HG03520 (cell line): ENCODE measurements at regions not wholly inside any gene's neighbourhood (a gene's known extent, or its start where the extent isn't known, plus 50 kb on each side); places are given as distances from the start of the nearest gene placed in this dataset.

Experiments used
- ATAC-seq: cut with Tn5 transposase; IDR thresholded peaks from one replicate; pipeline ENCODE4 v1.9.1; 2021; ENCODE audit warnings: mild to moderate bottlenecking, moderate library complexity; ENCODE audit not compliant: unreplicated experiment

DNA sequence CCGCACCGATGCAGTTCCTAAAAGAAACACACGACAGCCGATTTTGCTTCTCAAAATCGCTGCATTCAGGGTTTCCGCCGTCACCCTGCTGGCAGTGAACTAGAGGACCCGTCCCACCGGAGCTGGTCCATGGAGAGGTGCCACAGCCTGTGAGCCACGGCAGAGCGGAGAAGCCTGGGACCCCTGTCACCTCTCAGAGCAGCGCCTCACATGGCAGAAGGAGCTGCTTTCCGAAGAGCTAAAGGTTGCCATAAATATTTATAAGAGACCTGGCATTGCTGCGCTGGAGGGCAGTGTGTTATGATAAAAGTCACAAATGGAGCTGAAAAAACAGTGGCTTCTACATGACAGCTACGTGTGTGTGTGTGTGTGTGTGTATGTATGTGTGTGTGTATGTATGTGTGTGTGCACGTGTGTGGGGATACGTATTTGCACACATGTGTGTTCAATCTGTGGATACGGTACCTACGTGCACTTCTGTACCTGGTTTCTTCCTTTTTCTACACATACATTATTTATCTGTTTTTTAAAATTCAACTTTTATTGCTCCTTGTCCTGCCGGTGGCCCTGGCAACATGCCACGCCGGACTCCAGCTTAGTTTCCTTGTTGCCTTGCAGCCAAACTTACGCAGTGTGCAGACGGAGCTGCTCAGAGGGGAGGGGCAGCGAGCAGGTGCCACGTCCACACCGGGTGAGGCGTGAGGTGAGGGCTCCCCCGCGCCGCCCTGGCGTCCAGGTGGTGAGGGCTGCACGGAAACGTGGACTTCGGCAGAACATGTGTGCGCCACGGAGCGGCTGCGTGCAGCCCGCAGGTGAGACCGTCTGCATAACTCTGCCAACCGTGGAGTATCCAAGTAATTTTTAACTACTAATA, 115.2 kb upstream of the PITRM1 start:
- no peak for ATAC-seq

DNA sequence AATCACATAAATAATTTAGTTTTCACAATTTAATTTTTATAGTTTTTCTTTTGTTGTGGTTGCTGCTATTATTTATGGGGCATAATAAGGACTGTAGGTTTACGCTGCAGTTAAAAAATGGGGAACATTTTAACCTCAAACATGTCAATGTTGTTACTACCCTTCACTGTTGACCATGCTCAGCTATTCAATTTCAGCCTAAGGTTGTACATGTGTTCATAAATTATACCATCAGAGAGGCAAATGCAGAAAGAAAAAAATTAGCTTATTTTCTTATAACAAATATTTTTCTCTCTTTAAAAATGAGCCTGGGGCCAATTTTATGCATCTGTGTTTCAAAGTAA, 110.1 kb upstream of the PITRM1 start:
- no peak for ATAC-seq

DNA sequence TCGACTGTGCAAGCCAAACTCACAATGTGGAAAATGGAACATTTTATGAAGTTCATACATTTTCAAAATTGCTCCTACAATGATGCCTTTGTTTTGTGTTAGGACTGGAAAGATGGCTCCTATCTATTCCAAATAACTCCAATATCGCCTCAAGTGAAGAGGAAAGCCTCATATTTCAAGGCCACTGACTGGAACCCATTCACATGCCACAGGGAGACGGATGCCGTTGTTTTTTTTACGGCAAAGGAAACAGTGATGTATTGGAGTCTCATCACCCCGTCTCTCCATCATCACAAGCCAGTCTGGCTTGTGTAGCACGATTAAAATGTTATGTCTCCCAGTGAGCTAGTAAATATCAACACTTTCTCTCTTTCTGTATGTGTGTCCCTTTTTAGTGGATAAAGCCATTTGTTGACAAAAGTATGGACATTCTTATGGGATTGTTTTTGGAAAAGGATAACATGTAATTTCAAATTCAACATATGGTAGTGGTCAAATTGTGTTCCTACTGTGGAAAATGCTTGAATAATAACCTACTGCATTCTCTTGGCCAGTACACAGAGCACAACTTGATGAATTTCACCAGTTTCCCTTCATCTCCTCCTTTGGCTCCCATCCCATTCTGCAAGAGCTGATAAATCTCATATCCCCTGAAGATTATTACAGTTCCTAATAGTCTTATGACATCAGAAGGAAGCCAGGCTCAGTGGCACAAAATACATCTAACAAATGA, 109.5 kb upstream of the PITRM1 start:
- no peak for ATAC-seq

DNA sequence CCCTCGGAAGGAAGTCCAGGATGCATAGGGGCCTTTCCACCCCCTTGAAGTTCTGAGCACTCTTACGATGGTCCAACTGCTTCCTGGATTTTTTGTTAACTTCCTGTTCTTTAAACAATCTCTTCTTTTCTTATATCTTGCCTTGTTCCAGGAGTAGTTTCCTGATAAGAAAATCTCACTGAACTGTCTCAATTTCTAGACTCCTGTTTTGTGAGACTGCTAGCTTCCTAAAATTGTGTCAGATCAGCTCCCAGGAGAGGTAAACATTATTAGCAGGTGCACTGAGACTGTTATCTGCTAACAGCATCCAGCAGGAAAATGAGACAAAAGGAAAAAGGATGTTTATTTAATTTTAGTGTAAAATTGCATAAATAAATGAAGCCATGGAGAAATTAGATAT, 106.2 kb upstream of the PITRM1 start:
- ATAC-seq = no peak

DNA sequence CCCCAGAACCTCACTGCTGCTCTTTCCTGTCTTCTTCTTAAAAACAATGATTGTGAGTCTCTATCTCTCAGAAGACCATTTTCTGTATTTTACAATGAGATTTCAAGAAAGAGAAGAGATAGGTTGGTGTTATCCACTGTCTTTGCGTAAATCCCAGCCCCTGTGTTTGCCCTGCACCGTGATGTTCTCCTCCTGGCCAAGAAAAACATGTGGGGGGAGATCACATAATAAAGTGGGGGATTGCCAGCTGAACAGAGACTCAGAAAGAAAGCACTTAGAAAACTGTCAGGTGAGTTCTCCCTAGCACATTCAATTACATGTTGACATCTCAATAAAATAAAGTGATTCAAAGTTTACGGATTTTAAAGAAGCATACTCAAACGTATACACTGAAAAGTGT, 105.0 kb upstream of the PITRM1 start:
- no peak for ATAC-seq

DNA sequence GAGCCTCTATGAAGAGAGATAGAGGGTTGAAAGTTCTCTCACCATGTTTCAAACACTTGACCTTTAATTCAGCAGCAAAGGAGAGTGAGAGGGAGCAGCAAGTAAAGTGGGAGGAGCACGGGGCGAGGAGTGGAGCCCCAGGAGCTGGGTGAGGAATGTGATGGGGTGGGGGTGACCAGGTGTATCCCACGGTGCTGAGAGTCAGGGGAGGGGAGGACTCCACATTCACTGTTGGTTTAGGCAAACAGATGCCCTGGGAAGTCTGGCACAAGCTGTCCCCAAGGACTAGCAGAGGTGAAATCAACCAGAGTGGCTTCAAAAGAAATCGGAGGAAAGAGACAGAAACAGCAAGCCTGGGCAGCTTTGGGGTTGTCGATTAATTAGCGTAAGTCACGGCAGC, 101.8 kb upstream of the PITRM1 start:
- no peak for ATAC-seq

DNA sequence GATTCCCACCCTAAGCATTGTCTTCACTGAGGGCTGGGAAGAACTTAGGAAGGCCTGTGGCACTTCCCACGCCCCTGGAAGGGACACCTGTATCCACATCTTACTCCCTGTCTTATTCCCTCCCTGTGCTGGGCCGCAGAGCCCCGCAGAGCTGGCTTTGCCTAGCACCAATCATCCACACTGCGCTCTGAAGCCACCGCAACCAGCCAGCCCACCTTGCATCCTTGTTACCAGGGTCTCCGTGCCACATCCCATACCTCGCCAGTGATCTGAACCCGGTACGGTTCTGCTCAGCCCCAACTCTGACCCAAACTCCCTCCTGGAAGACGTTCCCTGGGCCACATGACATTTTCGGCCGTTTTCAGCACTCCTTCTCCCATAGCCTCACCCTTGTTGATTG, 101.4 kb upstream of the PITRM1 start:
- no peak for ATAC-seq

DNA sequence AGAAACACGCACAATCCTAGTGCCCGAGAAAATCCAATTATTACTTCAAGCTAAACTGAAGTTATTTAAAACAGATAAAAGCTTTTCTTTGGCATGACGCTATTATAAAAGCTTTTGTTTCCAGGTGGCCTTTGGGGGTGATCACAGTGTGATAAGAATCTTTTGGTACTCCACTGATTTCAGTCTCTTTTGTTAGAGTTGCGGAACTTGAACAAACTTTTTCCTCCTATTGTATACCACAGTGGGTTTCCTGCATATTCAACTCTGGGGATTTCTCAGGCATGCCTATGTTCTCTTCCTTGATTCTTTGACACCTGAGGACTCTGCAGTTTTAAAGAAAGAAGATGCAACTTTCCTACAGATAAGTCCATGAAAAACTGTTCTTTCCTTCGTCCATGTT, 99.7 kb upstream of the PITRM1 start:
- no peak for ATAC-seq

DNA sequence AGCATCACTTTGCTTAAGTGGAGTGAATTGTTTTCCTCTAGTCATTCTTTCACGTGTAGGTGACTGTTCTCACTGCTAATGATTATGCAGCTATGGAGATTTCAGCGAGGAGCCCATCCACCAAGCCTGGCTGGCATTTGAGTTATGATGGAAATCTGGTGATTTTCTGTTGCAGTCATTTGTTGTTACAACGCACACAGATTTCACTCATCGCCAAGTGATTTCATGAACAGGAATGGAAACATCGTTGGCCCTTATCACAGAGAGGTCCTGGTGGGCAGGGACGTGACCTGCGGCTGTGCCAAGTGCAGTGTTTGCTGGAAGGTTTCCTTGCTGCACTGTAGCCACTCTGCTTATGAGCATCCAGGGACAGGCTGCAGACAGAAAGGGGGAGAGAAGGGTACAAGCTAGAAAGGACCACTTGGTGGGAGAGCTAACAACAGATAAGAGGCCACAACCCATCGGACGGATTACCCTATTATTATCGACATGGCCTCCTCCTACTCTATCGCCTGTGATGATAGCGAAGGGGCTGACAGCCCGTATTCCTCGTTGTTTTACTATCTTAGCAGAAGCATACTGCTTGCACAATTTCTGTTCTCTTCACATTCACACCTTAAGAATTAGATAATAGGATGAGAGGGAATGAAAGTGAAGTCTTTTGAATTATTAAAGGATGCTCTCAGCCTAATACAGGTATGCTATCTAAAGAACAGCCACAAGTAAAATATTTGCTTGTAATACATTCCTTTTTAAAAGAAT, 99.0 kb upstream of the PITRM1 start:
- no peak for ATAC-seq

DNA sequence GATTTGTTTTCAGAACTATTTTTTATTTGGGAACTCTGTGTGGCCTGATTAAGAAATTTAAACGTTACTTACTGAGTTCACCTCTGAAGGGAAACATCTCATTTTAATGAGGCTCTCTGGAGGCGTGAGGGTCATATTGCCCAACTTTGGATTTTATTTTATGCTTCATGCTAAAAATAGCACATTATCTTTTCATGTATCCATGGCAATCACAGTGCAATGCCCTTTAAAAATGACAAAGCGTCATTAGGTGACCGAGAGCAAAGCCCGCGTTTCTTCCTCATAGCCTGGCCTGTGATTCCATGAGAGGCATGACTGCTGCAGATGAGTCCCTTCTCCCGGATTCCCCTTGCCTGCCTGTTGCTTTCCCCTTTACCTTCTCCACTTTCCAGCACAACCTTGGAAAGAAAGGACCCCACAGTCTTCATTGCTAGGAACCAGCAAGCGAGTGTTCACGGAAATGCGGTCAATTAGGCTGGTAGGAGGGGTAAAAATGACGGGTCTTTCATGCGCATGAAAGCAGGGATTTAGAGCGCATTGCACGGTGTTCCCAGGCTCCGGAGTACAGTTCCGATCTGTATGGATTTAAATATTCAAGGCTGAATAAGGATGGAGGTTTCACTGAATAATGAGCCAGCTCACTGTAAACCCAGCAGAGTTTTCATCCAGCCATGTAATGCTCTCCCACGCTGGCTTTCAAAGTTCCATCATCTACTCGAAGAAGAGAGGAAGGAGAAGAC, 98.2 kb upstream of the PITRM1 start:
- ATAC-seq = no peak

DNA sequence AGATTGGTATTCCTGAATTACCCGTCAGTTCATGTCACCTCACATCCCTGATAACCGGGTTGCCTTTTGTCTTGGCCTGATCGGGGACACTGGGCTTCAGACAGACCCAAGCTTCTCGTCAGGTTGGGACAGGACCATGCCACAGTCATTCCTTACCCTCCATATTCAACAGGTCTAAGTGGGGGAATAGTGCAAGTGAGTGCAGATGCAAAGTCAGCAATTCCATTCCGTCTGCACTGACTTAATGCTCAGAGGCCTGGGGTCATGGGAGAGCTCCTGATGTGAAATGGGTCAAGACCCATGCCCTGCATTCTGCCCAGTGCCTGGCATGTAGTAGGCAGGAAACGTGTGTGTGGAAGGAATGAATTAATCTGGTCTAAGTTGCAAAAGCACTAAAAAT, 95.4 kb upstream of the PITRM1 start:
- ATAC-seq = no peak

DNA sequence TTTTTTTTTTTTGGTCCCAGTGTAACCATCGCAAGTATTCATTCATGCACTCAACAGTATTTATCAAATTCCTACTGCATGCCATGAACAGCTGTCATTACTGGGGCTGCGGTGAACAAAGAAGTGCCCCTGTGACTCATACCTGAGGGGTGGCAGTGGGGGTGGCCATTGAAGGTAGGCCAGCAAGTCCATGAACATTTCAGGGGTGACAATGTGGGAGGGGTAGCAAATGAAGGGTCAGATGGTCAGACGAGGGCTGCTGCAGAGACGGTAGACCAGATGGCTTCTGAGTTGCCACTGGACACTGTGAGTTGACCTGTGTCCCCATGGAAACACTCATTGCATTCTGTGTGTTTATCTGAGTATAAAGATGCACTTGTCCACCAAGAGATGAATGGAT, 92.5 kb upstream of the PITRM1 start:
- ATAC-seq = no peak

DNA sequence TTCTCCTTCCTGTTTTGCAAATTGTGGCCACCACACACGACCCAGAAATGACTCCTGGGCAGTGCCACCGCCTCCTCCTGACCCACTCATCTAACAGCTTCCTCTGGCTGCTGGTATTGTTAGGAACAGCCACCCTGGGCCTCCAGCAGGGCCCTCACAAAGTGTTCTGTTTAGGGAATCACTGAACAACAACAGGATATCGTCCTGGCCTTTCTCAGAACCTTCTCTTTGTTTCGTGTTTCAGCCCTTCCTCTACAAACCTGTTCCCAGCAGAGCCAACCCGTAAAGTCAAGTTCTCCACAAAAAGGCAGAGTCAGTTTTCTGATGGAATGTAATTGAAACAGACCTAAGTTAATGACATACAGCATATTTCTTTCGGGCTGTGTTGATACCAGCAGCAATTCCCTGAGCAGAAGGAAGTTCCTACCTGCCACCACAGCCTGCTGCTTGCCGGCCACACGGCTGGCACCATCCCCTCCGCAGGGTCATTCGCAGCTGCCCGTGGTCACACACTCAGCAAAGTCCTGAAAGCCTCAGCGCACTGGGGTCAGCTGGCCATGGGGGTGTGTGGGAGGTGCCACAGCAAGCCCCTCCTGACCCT, 91.7 kb upstream of the PITRM1 start:
- no peak for ATAC-seq

DNA sequence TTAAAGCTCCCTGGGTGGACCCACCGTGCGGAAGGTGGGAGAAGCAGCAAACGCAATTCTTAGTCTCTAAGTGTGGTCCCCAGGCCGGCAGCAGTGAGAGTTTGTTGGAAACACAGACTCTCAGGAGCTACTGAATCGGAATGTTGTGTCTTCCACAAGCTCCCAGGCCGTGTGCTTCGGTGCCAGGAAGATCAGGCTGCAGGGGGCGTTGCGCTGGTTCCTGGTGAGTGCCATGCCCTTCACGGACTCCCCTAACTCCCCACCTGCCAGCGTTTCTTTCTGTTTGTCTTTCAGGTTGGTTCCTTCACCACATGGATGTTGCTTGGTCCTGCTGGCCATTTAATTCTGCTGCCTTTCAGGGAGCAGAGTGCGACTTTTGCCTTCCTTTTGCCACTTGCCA, 91.2 kb upstream of the PITRM1 start:
- no peak for ATAC-seq

DNA sequence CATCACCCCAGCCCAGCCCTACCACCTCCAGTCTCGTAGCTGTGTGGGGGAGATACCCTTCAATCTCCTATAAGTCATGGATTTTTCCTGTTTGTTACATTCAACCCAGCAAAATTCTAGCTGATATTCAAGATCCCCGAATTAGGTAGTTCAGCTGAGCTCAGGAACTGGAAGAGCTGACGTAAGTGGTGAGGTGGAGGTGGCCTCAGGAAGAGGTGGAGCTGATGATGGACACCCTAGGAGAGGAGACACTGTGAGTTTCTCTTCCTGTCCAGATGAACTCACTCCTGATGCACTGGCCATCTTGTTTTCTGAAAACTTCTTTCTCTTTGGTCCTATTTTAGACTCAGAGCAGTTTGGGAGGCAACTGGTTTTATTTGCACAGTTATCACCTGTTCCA, 90.5 kb upstream of the PITRM1 start:
- no peak for ATAC-seq

DNA sequence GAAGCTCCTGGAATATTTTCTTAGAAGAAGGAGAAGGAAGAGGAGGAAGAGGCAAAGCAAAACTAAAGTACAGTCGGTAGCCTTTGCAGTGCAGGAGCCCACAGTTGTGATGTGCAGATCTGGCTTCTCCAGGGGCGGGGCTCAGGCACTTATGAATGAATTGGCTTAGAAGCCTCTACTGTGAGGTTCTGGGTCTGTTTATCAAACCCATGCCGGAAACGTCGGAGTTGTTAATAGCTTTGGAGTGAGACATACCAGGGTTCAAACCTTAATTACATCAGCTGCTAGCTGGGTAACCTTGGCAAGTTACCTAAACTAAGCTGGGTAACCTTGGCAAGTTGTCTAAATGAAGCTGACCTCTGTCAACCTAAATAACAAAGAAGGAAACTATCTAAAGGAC, 89.3 kb upstream of the PITRM1 start:
- ATAC-seq = no peak

DNA sequence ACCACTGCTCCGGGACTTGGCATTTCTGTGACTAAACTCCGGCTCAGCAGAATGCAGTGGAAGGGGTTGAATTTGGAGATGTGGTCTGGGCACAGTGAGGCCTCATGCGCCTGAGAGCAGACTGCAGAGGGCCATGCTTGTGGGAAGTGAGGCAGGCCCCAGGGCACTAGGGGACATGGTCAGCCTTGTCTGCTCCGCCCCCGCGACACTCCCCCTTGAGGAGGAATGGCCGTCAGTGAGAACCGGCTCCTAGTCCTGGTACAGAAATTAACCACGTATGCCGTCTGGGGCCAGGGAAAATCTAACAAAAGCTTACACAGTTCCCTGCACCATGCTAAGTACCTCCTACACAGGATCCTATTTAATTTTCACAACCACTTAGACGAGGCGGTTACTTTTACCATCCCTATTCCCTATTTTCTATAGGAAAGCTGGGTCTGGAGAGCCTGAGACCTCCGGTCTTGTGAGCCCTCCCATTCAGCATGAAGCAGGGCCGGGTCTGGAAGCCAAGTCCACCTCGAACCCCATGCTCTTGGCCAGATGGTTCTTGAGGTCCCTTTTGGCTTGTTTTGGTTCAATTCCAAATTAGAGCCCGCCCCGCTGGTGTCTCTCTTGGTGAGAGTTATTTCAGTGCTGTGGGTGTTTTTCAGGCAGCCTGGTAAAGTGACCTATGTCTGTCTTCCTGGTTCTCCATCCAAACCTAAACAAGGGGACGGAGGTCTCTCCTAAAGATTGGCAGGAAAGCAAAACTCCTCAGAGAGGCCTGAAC, 87.7 kb upstream of the PITRM1 start:
- ATAC-seq = no peak

DNA sequence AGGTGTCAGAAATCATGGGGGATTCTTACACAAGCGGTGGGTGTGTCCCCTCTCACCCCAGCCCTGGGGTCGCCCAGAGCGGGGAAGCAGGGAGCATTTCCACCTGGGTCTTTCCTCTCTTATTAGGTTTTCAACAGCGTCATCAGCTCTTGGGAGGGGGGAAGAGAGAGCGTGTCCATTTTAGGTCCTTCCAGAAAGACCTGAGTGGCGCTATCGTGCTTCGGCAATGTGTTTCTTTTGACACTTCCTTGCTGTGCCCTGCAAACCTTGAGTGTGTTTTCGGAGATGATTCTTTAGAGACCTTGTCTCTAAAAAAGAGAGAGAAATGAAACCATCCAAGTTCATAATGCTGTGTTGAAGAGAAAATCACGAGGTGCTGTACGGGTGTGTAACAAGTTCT, 86.9 kb upstream of the PITRM1 start:
- no peak for ATAC-seq

DNA sequence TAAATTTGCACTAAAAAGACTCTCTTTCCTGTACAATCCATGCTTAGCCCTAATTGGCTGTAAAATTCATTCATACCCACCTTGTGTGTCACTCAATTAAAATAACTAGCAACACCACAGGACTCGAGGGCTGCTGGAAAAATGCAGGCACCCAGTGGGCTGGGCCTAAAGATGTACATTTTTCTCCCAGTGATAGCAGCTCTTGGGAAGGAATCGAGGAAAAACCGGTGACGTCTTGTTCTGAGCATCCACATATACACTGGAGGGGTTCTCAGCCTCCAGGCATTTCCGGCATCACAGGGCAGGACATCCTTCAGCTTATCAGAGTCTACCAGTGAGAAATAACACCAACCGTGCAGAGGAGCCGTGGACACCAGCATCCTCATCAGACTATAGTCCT, 85.8 kb upstream of the PITRM1 start:
- no peak for ATAC-seq

DNA sequence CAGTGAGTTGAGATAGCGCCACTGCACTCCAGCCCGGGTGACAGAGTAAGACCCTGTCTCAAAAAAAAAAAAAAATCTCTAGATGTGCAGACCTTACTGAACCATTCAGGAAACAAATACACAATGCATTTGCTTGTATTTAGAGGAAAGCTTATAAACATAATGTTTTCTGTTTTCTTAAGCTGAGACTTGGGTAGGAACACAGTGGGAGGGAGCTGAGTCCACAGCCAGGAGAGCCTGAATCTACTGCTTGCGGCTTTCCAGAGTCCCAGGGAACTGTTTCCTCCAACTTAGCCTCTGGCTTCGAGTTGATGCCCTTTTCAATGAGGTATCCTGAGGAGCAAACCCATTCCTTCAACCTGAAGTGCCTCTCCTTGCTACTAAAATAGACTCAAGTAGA, 83.0 kb upstream of the PITRM1 start:
- ATAC-seq = no peak
